LNCAP (cell line): ENCODE measurements at regions not wholly inside any gene's neighbourhood (a gene's known extent, or its start where the extent isn't known, plus 50 kb on each side); places are given as distances from the start of the nearest gene placed in this dataset.

Experiments used
- TF ChIP-seq, protein P1 (sequence below): fragments of 450-650 bp; IDR thresholded peaks from 2 replicates; pipeline ENCODE4 v1.5.1; 2017; ENCODE audit warnings: mild to moderate bottlenecking

DNA sequence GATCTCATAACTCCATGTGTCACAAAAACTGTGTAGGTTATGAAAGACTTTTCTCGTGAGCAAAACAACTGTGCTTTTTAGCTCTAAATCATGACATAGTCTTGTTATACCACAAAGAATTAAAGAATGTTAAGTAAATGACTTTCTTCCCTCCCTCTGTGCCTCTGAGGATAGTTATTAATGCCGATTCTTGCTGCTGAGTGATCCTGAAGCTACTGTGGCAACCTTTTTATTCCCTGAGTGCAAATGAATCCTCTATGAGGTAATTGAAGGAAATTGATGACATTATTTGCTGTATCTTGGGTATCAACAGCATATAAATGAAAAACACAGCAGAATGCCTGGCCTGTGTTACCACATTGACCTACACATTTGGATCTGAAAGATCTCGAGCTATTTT lies 142.2 kb upstream of the HDAC9 start:
- TF ChIP-seq, protein P1, sequence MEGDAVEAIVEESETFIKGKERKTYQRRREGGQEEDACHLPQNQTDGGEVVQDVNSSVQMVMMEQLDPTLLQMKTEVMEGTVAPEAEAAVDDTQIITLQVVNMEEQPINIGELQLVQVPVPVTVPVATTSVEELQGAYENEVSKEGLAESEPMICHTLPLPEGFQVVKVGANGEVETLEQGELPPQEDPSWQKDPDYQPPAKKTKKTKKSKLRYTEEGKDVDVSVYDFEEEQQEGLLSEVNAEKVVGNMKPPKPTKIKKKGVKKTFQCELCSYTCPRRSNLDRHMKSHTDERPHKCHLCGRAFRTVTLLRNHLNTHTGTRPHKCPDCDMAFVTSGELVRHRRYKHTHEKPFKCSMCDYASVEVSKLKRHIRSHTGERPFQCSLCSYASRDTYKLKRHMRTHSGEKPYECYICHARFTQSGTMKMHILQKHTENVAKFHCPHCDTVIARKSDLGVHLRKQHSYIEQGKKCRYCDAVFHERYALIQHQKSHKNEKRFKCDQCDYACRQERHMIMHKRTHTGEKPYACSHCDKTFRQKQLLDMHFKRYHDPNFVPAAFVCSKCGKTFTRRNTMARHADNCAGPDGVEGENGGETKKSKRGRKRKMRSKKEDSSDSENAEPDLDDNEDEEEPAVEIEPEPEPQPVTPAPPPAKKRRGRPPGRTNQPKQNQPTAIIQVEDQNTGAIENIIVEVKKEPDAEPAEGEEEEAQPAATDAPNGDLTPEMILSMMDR, result no peak

DNA sequence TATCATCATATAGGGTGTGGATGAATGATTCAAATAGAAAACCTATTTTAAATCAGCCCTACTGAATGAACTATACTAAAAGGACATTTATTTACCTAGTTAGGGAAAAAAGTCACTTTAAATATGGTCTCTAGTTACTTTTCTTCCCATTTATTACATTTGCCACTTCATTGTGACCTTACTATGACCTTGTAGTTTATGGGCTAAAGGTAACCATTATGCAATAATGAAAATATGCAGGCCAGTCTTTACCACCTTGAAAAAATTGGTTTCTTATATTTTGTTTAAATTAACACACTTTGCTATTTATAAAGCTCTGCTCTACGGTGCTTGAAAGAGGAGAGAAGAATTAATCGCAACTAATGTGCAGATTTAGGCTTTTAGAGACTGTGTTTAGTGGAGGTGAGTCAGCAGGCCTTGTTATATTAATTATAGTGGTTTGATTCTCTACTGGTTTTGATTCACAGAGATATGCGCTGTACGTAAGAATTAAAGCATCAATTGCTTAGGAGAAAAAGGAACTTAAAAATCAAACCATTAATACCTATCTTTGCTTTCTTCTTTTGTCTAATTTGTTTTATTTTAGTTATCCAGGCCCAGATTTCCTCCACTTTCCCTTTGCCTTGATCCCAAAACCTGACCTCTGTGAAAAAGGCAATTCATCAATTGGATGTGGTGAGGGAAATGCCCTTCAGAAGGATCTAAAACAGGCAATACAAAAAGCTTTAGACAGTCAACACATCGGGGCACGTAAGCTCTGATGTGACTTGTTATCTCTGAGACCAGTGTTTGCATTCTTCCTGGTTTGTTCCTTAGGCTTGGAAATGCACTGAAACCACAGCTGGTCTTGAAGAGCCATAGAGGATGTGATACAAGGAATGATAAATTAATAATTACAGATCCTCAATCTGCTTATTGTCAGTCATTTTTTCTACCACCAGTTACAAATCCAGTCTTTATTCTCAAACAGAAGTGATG lies 141.2 kb upstream of the HDAC9 start:
- TF ChIP-seq, protein P1, result no peak

DNA sequence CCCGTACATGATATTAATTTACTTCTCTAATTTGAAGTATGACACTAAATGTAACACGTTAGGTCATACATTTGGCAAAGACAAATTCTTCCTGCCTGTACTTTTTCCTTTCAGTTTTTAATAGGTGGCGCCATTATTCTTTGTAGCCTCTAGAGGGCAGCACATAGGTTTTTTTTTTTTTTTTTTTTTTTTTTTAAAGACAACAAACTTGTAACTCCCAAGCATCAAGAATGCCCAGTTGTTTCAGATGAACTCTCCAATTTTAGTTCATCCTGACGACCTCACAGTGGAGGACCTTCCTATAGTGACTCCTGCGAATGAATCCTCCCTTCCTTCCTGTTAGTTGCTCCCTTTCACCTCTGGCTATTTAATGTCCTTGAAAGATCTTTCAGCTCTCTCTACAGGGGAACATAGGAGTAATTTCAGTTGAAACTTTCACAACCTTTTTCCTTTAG lies 139.3 kb upstream of the HDAC9 start:
- TF ChIP-seq, protein P1, result peak; percentile 60

DNA sequence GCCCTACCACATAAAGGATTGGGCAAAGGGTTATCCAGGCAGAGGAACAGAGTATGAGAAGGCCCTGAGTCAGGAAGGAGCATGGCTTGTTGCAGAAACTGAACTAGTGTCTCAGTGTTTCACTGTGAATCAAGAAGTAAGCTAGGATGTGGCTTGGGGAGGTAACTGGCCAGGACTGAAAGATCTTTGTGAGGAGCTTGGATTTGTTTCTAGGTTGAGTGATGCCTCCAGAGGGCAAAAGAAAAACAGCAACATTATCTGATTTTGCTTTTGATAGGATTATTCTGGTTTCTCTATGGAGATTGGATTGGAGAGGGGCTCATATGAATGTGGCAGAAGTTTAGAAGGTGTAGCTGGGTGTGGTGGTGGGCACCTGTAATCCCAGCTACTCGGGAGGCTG lies 137.9 kb upstream of the HDAC9 start:
- TF ChIP-seq, protein P1, result peak; percentile 47

DNA sequence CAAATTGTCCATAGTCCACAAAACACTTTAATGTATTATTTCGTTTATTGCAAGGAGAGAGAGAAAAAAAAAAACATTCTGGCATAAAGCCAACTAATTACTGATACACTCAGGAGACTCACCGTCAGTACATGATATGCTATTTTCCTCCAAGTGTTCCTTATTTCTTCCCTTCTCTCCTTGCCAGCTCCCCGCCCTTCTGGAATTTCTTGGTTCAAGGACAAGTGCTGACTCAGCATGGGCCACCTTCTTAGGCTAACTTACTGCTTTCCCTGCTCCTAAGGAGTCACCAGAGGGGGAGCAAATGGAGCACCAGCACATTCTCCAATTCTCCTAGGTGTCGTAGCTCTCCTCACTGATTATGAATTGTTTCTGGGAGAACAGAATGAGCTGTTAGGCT lies 133.8 kb upstream of the HDAC9 start:
- TF ChIP-seq, protein P1, result no peak

DNA sequence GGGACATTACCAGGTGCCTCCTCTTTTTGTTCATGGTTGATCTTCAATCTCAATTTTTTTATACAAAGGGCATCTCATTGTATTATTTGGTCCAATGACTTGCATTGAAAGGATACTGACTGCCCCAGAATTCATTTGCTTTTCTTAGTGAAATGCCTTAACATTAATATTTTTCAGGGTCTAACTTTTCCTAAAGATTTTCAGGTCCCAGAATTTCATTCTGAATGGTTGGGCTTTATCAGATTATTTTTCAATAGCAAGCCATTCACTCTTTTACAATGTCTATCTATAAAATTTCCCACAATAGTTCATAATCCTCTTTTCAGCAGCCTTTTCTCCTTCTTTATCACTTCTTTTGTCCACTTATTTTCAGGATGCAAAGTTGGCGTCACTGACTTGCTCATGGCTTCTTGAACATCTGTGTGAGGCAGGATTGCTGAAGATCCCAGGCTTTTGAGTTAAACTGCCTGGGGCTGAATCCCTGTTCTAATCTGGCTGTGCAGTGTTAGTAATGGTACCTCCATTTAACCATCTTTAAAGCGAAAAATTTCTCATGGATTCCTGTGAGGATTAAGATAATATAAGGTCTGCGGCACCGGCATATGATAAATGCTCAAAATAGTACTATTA lies 131.7 kb upstream of the HDAC9 start:
- TF ChIP-seq, protein P1, result no peak

DNA sequence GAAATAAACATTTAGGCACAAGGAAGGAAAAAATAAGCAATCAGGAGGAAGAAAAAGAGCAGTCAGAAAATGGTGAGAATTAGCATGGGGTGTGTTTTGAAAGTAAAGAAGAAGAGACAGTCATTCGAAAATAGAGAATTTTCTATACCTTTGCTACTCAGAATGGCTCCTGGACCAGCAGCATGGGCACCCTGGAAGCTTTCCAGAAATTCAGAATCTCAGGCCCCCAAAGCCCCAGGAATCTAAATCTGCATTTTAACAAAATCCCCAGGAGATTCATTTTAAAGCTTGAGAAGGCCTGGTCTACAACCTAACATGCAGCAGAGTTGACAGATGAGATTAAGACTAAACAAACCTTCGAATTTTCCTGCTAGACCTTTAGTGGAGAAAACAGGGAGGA lies 131.2 kb upstream of the HDAC9 start:
- TF ChIP-seq, protein P1, result no peak
